ENCODE measurements at regions not wholly inside any gene's neighbourhood (a gene's known extent, or its start where the extent isn't known, plus 50 kb on each side); places are given as distances from the start of the nearest gene placed in this dataset.

- no peak overlapping the region for H3K4me3 ChIP-seq
- peaks cover 9% of the 10 kb centered on the region for H3K4me1 ChIP-seq
- H3K36me3 ChIP-seq, result no peaks in the 10 kb centered on the region
- TF ChIP-seq EP300 (IDR thresholded peaks at IDR 0.05) (no peak), POLR2A (IDR thresholded peaks at IDR 0.05) (no peak), CTCF (IDR thresholded peaks at IDR 0.05) (no peak), POLR2AphosphoS5 (IDR thresholded peaks at IDR 0.05) (no peak)
- H3K27ac ChIP-seq, result no peak overlapping the region
- peaks cover 4% of the 10 kb centered on the region for H3K27me3 ChIP-seq
- no peak for DNase-seq (ENCODE audit: low spot score in 2 of 2)
- H3K9me3 ChIP-seq, result no peaks in the 10 kb centered on the region
- 82% methylated on average over 5 of the region's 5 CpGs for WGBS
These were observed 316.8 kb downstream of the TFAP2C start for GRCh38 chr20:56945901-56946300.

GRCh38 chr20:56949318-56949717 is 317.1 kb downstream of the BMP7 start:
- Histone ChIP-seq H3K4me3 (no peak overlapping the region), H3K4me1 (peaks cover 16% of the 10 kb centered on the region), H3K9me3 (no peaks in the 10 kb centered on the region), H3K27ac (no peak overlapping the region), H3K27me3 (peaks cover 18% of the 10 kb centered on the region), H3K36me3 (no peaks in the 10 kb centered on the region)
- 86% methylated on average over 1 of the region's 6 CpGs for WGBS
- DNase-seq (ENCODE audit: low spot score in 2 of 2), result peak in 1 of 2 donors; percentile 67
- TF ChIP-seq EP300 (IDR thresholded peaks at IDR 0.05), result no peak
- no peak for TF ChIP-seq POLR2AphosphoS5 (IDR thresholded peaks at IDR 0.05)
- TF ChIP-seq POLR2A (IDR thresholded peaks at IDR 0.05), result no peak
- no peak for TF ChIP-seq CTCF (IDR thresholded peaks at IDR 0.05)

- peaks cover 37% of the 10 kb centered on the region for H3K27me3 ChIP-seq
- H3K27ac ChIP-seq, result no peak overlapping the region
- 41% methylated on average over 14 of the region's 19 CpGs for WGBS
- no peaks in the 10 kb centered on the region for H3K36me3 ChIP-seq
- no peak for TF ChIP-seq POLR2AphosphoS5 (IDR thresholded peaks at IDR 0.05)
- no peak for TF ChIP-seq EP300 (IDR thresholded peaks at IDR 0.05)
- no peak for TF ChIP-seq POLR2A (IDR thresholded peaks at IDR 0.05)
- no peak for TF ChIP-seq CTCF (IDR thresholded peaks at IDR 0.05)
- no peaks in the 10 kb centered on the region for H3K9me3 ChIP-seq
- H3K4me3 ChIP-seq, result no peak overlapping the region
- DNase-seq (ENCODE audit: low spot score in 2 of 2), result no peak
- H3K4me1 ChIP-seq, result peaks cover 15% of the 10 kb centered on the region
These were observed 314.0 kb downstream of the BMP7 start for GRCh38 chr20:56952258-56953047.

- H3K27me3 ChIP-seq, result peaks cover 42% of the 10 kb centered on the region
- no peak for DNase-seq (ENCODE audit: low spot score in 2 of 2)
- no peak overlapping the region for H3K27ac ChIP-seq
- H3K4me3 ChIP-seq, result no peak overlapping the region
- WGBS, result 58% methylated on average over 16 of the region's 24 CpGs
- no peaks in the 10 kb centered on the region for H3K36me3 ChIP-seq
- peaks cover 15% of the 10 kb centered on the region for H3K4me1 ChIP-seq
- H3K9me3 ChIP-seq, result no peaks in the 10 kb centered on the region
- TF ChIP-seq POLR2AphosphoS5 (IDR thresholded peaks at IDR 0.05) (no peak), POLR2A (IDR thresholded peaks at IDR 0.05) (no peak), CTCF (IDR thresholded peaks at IDR 0.05) (no peak), EP300 (IDR thresholded peaks at IDR 0.05) (no peak)
These were observed 313.3 kb downstream of the BMP7 start for GRCh38 chr20:56953048-56953586.

- no peaks in the 10 kb centered on the region for H3K36me3 ChIP-seq
- TF ChIP-seq POLR2AphosphoS5 (IDR thresholded peaks at IDR 0.05), result no peak
- no peak for TF ChIP-seq EP300 (IDR thresholded peaks at IDR 0.05)
- TF ChIP-seq CTCF (IDR thresholded peaks at IDR 0.05), result no peak
- TF ChIP-seq POLR2A (IDR thresholded peaks at IDR 0.05), result no peak
- H3K4me3 ChIP-seq, result no peak overlapping the region
- no peak for DNase-seq (ENCODE audit: low spot score in 2 of 2)
- WGBS, result 97% methylated on average over 9 of the region's 15 CpGs
- H3K27ac ChIP-seq, result no peak overlapping the region
- H3K27me3 ChIP-seq, result peaks cover 43% of the 10 kb centered on the region
- peaks cover 15% of the 10 kb centered on the region for H3K4me1 ChIP-seq
- no peaks in the 10 kb centered on the region for H3K9me3 ChIP-seq
These were observed 311.6 kb downstream of the BMP7 start for GRCh38 chr20:56954797-56955196.

Data from suprapubic skin (tissue), 4 donors.